ENCODE measurements at regions not wholly inside any gene's neighbourhood (a gene's known extent, or its start where the extent isn't known, plus 50 kb on each side); places are given as distances from the start of the nearest gene placed in this dataset.
A peak's percentile ranks its signal among the peaks of the same experiment; 100 is the strongest.

DNA sequence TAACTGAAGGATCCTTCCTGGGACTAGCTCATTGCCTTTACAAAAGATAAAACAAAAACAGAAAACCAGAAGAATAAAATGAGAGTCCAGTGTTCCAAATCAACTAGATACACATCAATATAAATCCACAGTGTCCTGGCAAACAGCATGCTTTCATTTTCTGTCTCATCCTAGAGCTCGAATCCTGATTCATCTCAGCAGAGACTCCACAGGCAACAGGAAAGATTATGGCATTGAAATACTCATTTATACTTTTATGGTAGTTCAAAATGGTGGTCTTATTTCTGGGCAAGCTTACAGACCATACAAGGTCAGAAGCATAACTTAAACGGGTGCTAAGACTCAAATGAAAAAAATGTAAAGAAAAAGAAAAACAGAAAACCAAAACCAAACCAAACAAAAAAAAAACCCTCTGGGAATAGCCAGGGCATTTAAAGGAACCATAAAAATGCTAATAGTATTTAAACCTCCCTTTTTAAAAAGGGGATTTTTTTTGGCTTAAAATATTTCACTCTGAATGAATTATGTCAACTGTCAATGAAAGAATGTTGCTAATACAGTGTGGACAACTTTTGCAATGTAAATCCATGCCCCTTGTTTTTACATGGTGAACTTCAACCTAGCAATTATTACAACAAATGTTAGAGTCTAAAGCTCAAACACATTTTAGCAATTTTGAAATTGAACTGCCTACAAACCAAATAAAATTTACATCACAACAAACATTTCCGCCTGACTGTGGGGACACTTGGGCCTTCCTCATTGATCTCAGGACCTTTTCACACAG is 57.9 kb downstream of the GPR101 start:
- Histone ChIP-seq H3K27me3 (ENCODE audit: insufficient read depth, insufficient read length) (no peaks in the 10 kb centered on the region), H3K9me3 (ENCODE audit: insufficient read depth, low read length) (no peaks in the 10 kb centered on the region), H3K4me3 (ENCODE audit: insufficient read length, low read depth) (no peak overlapping the region), H3K4me1 (ENCODE audit: insufficient read depth, insufficient read length) (no peaks in the 10 kb centered on the region), H3K36me3 (ENCODE audit: insufficient read depth, insufficient read length, low read length) (no peaks in the 10 kb centered on the region), H3K9ac (ENCODE audit: insufficient read length, low read depth) (no peak overlapping the region)
- no peak for DNase-seq (ENCODE audit: low read depth, low spot score)
- TF ChIP-seq YY1 (IDR thresholded peaks at IDR 0.05; ENCODE audit: insufficient read depth, insufficient read length) (no peak), SUZ12 (IDR thresholded peaks at IDR 0.05; ENCODE audit: extremely low read depth, insufficient read depth, insufficient read length) (no peak), ZNF274 (IDR thresholded peaks at IDR 0.05; ENCODE audit: low read depth, low read length) (no peak)

DNA sequence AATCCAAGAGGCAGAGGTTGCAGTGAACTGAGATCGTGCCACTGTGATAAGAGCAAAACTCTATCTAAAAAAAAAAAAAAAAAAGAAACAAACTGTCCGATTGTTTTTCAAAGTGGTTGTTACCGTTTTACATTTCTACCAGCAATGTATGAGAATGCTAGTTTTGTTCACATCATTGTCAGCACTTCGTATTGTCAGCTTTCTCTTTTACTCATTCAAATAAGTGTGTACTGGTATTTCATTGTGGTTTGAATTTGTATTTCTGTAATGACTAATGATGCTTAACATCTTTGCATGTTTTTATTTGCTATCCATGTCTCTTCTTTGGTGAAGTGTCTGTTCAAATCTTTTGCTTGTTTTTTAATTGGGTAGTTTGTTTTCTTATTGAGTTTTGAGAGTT is 65.8 kb downstream of the GPR101 start:
- Histone ChIP-seq H3K27me3 (ENCODE audit: insufficient read depth, insufficient read length) (no peaks in the 10 kb centered on the region), H3K36me3 (ENCODE audit: insufficient read depth, insufficient read length, low read length) (no peaks in the 10 kb centered on the region), H3K4me3 (ENCODE audit: insufficient read length, low read depth) (no peak overlapping the region), H3K4me1 (ENCODE audit: insufficient read depth, insufficient read length) (no peaks in the 10 kb centered on the region), H3K9me3 (ENCODE audit: insufficient read depth, low read length) (no peaks in the 10 kb centered on the region), H3K9ac (ENCODE audit: insufficient read length, low read depth) (no peak overlapping the region)
- TF ChIP-seq ZNF274 (IDR thresholded peaks at IDR 0.05; ENCODE audit: low read depth, low read length) (no peak), SUZ12 (IDR thresholded peaks at IDR 0.05; ENCODE audit: extremely low read depth, insufficient read depth, insufficient read length) (no peak), YY1 (IDR thresholded peaks at IDR 0.05; ENCODE audit: insufficient read depth, insufficient read length) (no peak)
- DNase-seq (ENCODE audit: low read depth, low spot score): no peak

DNA sequence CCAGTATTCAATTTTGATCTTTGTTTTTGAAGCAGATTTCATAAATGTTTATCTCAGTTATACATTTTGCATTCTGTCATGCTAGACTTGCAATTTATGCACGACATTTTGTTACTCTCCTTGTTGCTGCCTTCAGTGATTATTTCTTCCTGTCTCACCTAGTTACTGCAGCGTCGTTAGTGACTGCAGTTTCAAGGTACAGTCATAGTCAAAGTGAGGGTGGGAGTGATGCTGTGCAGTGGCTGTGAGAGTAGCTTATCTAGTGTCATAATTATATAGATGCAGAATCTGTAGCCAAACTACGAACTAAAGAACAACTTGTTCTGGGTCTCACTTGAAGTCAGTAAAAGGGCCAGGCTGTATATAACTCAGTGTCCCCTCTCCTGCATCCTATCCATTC is 69.8 kb downstream of the GPR101 start:
- no peak for DNase-seq (ENCODE audit: low read depth, low spot score)
- no peaks in the 10 kb centered on the region for H3K9me3 ChIP-seq (ENCODE audit: insufficient read depth, low read length)
- no peak for TF ChIP-seq ZNF274 (IDR thresholded peaks at IDR 0.05; ENCODE audit: low read depth, low read length)
- no peak for TF ChIP-seq SUZ12 (IDR thresholded peaks at IDR 0.05; ENCODE audit: extremely low read depth, insufficient read depth, insufficient read length)
- TF ChIP-seq YY1 (IDR thresholded peaks at IDR 0.05; ENCODE audit: insufficient read depth, insufficient read length): no peak
- H3K9ac ChIP-seq (ENCODE audit: insufficient read length, low read depth): no peak overlapping the region
- no peaks in the 10 kb centered on the region for H3K4me1 ChIP-seq (ENCODE audit: insufficient read depth, insufficient read length)
- H3K27me3 ChIP-seq (ENCODE audit: insufficient read depth, insufficient read length): no peaks in the 10 kb centered on the region
- no peaks in the 10 kb centered on the region for H3K36me3 ChIP-seq (ENCODE audit: insufficient read depth, insufficient read length, low read length)
- H3K4me3 ChIP-seq (ENCODE audit: insufficient read length, low read depth): no peak overlapping the region

DNA sequence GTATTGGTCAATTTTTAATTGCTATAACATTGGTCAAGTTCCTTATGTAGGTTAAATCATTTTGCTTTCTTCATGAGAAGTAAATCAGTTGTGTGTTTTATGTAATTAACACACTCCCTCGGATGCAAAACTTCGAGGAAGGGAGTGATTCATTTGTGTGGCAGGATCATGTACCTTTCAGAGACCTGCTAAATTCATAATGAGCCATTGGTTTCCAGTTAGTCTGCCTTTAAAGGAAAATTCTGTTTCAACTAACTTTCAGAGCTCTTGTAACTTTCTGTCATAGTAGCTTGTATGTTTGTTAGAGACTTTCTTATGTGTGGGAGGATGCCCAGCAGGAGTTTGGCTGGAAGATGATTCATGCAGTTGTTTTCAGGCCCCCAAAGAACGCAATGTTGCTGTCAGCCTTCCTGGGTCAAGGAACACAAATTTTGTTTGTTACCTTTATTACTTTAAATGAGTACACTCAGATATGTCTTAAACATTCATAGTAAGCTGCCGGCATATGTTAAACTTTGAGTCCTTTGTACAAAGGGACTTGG is 72.1 kb downstream of the GPR101 start:
- H3K36me3 ChIP-seq (ENCODE audit: insufficient read depth, insufficient read length, low read length): no peaks in the 10 kb centered on the region
- no peak for DNase-seq (ENCODE audit: low read depth, low spot score)
- no peaks in the 10 kb centered on the region for H3K27me3 ChIP-seq (ENCODE audit: insufficient read depth, insufficient read length)
- no peaks in the 10 kb centered on the region for H3K4me1 ChIP-seq (ENCODE audit: insufficient read depth, insufficient read length)
- no peak overlapping the region for H3K9ac ChIP-seq (ENCODE audit: insufficient read length, low read depth)
- no peak for TF ChIP-seq ZNF274 (IDR thresholded peaks at IDR 0.05; ENCODE audit: low read depth, low read length)
- TF ChIP-seq YY1 (IDR thresholded peaks at IDR 0.05; ENCODE audit: insufficient read depth, insufficient read length): no peak
- no peak for TF ChIP-seq SUZ12 (IDR thresholded peaks at IDR 0.05; ENCODE audit: extremely low read depth, insufficient read depth, insufficient read length)
- H3K9me3 ChIP-seq (ENCODE audit: insufficient read depth, low read length): no peaks in the 10 kb centered on the region
- no peak overlapping the region for H3K4me3 ChIP-seq (ENCODE audit: insufficient read length, low read depth)

DNA sequence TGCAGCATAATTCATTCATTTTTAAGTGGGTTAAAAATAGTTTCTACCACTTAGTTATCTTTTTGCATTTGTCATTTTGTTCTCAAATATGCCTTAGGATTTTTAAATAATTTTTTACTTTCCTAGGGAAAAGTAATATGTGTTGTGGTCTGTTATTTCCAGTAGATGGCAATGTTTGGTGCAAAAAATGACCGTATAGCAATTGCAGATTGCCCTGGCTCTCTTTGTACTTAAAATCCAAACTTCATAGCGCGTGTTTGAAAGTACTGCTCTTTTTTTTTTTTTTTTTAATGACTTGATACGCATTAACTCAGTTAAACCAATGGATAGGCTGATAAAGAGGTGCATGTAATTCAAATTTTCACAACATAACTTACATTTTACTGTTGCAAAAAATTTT is 74.4 kb upstream of the RBMX start:
- Histone ChIP-seq H3K4me1 (ENCODE audit: insufficient read depth, insufficient read length) (no peaks in the 10 kb centered on the region), H3K9me3 (ENCODE audit: insufficient read depth, low read length) (no peaks in the 10 kb centered on the region), H3K9ac (ENCODE audit: insufficient read length, low read depth) (no peak overlapping the region), H3K36me3 (ENCODE audit: insufficient read depth, insufficient read length, low read length) (no peaks in the 10 kb centered on the region), H3K27me3 (ENCODE audit: insufficient read depth, insufficient read length) (no peaks in the 10 kb centered on the region), H3K4me3 (ENCODE audit: insufficient read length, low read depth) (no peak overlapping the region)
- DNase-seq (ENCODE audit: low read depth, low spot score): no peak
- no peak for TF ChIP-seq SUZ12 (IDR thresholded peaks at IDR 0.05; ENCODE audit: extremely low read depth, insufficient read depth, insufficient read length)
- no peak for TF ChIP-seq YY1 (IDR thresholded peaks at IDR 0.05; ENCODE audit: insufficient read depth, insufficient read length)
- TF ChIP-seq ZNF274 (IDR thresholded peaks at IDR 0.05; ENCODE audit: low read depth, low read length): no peak

DNA sequence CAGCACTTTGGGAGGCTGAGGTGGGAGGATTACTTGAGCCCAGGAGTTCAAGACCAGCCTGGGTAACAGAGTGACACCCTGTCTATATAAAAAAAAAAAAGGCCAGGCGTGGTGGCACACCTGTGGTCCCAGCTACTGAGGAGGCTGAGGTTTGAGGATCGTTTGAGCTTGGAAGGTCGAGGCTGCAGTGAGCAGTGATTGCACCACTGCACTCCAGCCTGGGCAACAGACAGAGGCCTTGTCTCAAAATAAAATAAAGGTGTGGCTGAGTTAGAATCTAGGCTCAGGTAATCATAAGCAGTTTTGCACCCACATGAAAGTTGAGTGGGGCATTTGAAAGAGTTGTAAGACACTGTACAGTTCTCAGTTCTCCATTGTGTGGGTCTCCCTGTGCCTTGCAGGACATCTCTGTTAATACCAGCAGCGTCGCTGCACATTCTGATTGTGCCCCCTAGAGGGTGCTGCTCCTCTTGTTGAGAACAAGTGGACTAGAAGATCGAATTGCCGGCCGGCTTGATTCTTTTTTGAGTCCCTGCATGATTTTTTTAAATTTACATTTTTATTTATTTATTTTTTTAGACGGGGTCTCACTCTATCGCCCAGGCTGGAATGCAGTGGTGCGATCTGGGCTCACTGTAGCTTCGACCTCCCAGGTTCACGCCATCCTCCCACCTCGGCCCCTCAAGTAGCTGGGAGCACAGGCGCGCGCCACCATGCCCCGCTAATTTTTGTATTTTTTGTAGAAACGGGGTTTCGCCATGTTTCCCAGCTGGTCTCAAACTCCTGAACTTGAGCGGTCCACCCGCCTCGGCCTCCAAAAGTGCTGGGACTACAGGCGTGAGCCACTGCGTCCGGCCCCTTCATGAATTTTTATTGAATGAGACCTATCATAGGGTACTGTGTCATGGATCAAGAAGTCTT is 73.6 kb upstream of the RBMX start:
- Histone ChIP-seq H3K4me3 (ENCODE audit: insufficient read length, low read depth) (no peak overlapping the region), H3K9ac (ENCODE audit: insufficient read length, low read depth) (no peak overlapping the region), H3K36me3 (ENCODE audit: insufficient read depth, insufficient read length, low read length) (no peaks in the 10 kb centered on the region), H3K4me1 (ENCODE audit: insufficient read depth, insufficient read length) (no peaks in the 10 kb centered on the region), H3K27me3 (ENCODE audit: insufficient read depth, insufficient read length) (no peaks in the 10 kb centered on the region), H3K9me3 (ENCODE audit: insufficient read depth, low read length) (no peaks in the 10 kb centered on the region)
- DNase-seq (ENCODE audit: low read depth, low spot score): peak; percentile 36
- no peak for TF ChIP-seq ZNF274 (IDR thresholded peaks at IDR 0.05; ENCODE audit: low read depth, low read length)
- no peak for TF ChIP-seq YY1 (IDR thresholded peaks at IDR 0.05; ENCODE audit: insufficient read depth, insufficient read length)
- TF ChIP-seq SUZ12 (IDR thresholded peaks at IDR 0.05; ENCODE audit: extremely low read depth, insufficient read depth, insufficient read length): no peak

DNA sequence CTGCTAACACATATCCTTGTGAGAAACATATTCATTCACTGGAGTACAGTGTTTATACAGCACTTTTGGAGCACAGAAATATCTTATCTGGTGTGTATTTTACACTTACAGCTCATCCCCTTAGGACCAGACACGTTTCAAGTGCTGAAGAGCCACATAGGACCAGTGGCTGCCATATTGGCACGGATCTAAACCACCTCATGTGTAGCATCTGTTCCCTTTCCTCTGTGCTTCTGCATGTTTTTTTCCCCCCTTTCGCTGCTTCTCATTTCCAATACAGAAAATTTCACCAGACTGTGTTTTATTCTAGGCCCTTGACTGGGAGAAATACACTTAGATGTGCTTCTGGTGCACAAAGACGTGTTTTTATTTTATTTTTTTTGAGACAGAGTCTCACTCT is 69.7 kb upstream of the RBMX start:
- no peak for TF ChIP-seq YY1 (IDR thresholded peaks at IDR 0.05; ENCODE audit: insufficient read depth, insufficient read length)
- TF ChIP-seq SUZ12 (IDR thresholded peaks at IDR 0.05; ENCODE audit: extremely low read depth, insufficient read depth, insufficient read length): no peak
- TF ChIP-seq ZNF274 (IDR thresholded peaks at IDR 0.05; ENCODE audit: low read depth, low read length): no peak
- no peaks in the 10 kb centered on the region for H3K4me1 ChIP-seq (ENCODE audit: insufficient read depth, insufficient read length)
- DNase-seq (ENCODE audit: low read depth, low spot score): no peak
- no peaks in the 10 kb centered on the region for H3K27me3 ChIP-seq (ENCODE audit: insufficient read depth, insufficient read length)
- H3K9me3 ChIP-seq (ENCODE audit: insufficient read depth, low read length): no peaks in the 10 kb centered on the region
- no peak overlapping the region for H3K4me3 ChIP-seq (ENCODE audit: insufficient read length, low read depth)
- H3K36me3 ChIP-seq (ENCODE audit: insufficient read depth, insufficient read length, low read length): no peaks in the 10 kb centered on the region
- no peak overlapping the region for H3K9ac ChIP-seq (ENCODE audit: insufficient read length, low read depth)
